ENCODE measurements at regions not wholly inside any gene's neighbourhood (a gene's known extent, or its start where the extent isn't known, plus 50 kb on each side); places are given as distances from the start of the nearest gene placed in this dataset.
"Not testable (repeated sequence)": the region's sequence is repeated elsewhere in the genome, so short reads cannot be mapped to it uniquely, and the experiment has no call there.

DNA sequence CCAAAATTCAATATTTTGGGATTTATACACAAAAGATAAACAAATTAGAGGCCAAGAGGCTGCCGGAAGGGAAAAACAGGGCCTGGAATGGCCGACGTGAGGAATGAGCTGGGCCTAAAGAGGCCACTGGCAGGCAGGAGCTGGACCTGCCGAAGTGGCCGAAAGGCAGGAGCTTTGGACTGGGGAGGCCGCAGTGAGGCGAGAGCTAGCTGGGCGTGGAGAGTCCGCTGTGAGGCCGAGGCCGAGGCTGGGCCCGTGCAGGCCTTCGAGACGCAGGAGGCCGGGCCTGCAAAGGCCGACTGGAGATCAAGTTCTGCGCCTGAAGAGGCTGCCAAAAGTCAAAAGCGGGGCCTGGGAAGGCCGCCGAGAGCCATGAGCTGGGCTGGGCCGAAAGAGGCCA is 316.5 kb downstream of the OR4F29 start:
- H3K27ac ChIP-seq; H3K4me3 ChIP-seq; H3K9me3 ChIP-seq; H3K36me3 ChIP-seq; intact Hi-C loops (cut with DNase I; ENCODE audit: low total_unique reads); H3K4me1 ChIP-seq; DNase-seq; in situ Hi-C loops (cut with MboI; ENCODE audit: low pct_ligation_motif_present in 1 of 4, low pct_unique_long_range_greater_than_20kb in 1 of 4, low sequenced_read_pairs in 3 of 4); H3K27me3 ChIP-seq: not testable (repeated sequence)
- 90% methylated on average over 14 of the region's 21 CpGs; no CpG with 5 or more reads in 1 of the 2 donors for WGBS, 2 donors (ENCODE audit: low coverage in 1 of 2)

DNA sequence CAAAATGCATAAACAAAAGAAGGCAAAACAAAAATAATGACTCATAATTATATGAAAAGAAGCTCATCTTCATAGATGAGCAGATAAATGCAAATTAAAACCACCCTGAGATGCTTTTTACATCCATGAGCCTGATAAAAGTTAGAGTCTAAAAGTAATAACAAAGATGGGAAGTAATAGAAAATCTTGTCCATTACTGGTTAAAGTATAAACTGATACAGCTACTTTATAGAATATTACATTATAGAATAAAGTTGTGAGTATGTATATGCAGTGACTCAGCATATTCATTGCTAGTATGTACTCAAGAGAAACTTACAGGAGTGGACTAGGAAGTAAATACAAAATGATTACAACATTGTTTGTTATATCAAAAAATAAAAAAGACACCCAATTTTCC is 333.0 kb downstream of the OR4F29 start:
- H3K27me3 ChIP-seq; H3K9me3 ChIP-seq; in situ Hi-C loops (cut with MboI; ENCODE audit: low pct_ligation_motif_present in 1 of 4, low pct_unique_long_range_greater_than_20kb in 1 of 4, low sequenced_read_pairs in 3 of 4); DNase-seq; H3K27ac ChIP-seq; H3K36me3 ChIP-seq; intact Hi-C loops (cut with DNase I; ENCODE audit: low total_unique reads); H3K4me3 ChIP-seq; H3K4me1 ChIP-seq: not testable (repeated sequence)

DNA sequence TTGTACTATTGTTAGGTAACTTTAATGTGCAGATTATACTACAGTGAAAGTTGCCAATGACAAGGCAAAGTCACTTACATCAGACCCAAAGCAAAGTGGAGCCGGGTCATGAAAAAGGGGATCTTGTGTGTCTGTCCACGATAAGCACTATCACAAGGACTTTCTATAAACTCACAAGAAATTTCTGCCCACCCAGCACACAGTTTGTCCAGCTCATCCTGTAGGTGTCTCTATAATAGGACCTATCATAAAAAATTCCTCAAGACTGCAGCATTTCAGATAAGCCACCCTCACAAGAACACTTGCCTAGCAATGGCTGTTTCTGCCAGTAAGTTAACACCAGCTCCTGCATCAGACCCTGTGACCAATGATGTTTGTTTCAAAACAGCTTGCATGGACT is 335.9 kb downstream of the OR4F29 start:
- DNase-seq; H3K4me3 ChIP-seq; H3K36me3 ChIP-seq; H3K27ac ChIP-seq; intact Hi-C loops (cut with DNase I; ENCODE audit: low total_unique reads); H3K9me3 ChIP-seq; H3K4me1 ChIP-seq; in situ Hi-C loops (cut with MboI; ENCODE audit: low pct_ligation_motif_present in 1 of 4, low pct_unique_long_range_greater_than_20kb in 1 of 4, low sequenced_read_pairs in 3 of 4); H3K27me3 ChIP-seq: not testable (repeated sequence)
- 81% methylated on average over 2 of the region's 2 CpGs; no CpG with 5 or more reads in 1 of the 2 donors for WGBS, 2 donors (ENCODE audit: low coverage in 1 of 2)

DNA sequence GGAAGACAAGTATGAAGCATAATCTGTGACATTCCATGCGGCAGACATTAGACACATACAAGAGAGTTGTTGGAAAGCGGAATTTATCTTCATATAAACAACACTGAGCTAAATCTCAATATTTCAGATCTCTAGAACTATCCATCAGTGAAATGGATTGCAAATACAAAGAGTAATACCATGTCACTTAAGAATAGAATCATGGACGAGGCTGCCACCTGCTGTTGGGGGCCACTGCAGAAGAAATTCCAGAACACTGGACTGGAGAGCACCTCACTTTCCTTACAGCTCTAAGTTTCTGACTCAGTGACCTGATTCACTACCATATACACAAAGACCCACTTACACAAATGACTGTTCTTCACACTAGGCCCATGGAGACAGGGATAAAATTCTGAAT is 346.7 kb downstream of the OR4F29 start:
- H3K27me3 ChIP-seq; H3K4me1 ChIP-seq; H3K9me3 ChIP-seq; intact Hi-C loops (cut with DNase I; ENCODE audit: low total_unique reads); H3K4me3 ChIP-seq; in situ Hi-C loops (cut with MboI; ENCODE audit: low pct_ligation_motif_present in 1 of 4, low pct_unique_long_range_greater_than_20kb in 1 of 4, low sequenced_read_pairs in 3 of 4); H3K36me3 ChIP-seq; H3K27ac ChIP-seq: not testable (repeated sequence)
- DNase-seq, result peak; percentile 50
- 28% methylated on average over 2 of the region's 3 CpGs; no CpG with 5 or more reads in 1 of the 2 donors for WGBS, 2 donors (ENCODE audit: low coverage in 1 of 2)

DNA sequence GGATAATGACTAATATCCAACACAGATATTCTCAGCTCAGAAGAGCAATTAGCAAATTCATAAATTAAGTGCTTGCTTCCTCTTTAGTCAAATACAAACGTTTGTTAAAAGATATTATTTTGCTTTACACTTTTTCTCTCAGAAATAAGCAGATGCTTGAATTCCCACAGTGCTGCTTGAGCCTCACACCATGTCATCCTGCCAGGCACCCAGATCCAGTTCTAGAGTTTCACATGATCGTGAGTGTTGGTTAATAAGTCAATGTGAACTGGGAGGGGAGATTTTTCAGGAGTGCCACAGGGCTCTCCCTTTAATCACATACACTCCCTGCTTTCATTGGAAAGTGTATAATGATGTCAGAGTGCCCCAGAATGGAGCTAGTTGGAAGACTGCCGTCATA is 352.0 kb downstream of the OR4F29 start:
- H3K4me1 ChIP-seq; DNase-seq; H3K27ac ChIP-seq; intact Hi-C loops (cut with DNase I; ENCODE audit: low total_unique reads); in situ Hi-C loops (cut with MboI; ENCODE audit: low pct_ligation_motif_present in 1 of 4, low pct_unique_long_range_greater_than_20kb in 1 of 4, low sequenced_read_pairs in 3 of 4); H3K36me3 ChIP-seq; H3K27me3 ChIP-seq; H3K9me3 ChIP-seq; H3K4me3 ChIP-seq: not testable (repeated sequence)
- WGBS, 2 donors (ENCODE audit: low coverage in 1 of 2), result no CpG with 5 or more reads among the region's 3 CpGs

GRCh38 chr1:98811-99210 is 352.7 kb downstream of the OR4F29 start:
- H3K9me3 ChIP-seq; H3K27me3 ChIP-seq; in situ Hi-C loops (cut with MboI; ENCODE audit: low pct_ligation_motif_present in 1 of 4, low pct_unique_long_range_greater_than_20kb in 1 of 4, low sequenced_read_pairs in 3 of 4); intact Hi-C loops (cut with DNase I; ENCODE audit: low total_unique reads); H3K4me1 ChIP-seq; H3K4me3 ChIP-seq; H3K36me3 ChIP-seq; H3K27ac ChIP-seq; DNase-seq: not testable (repeated sequence)
- no CpG with 5 or more reads among the region's 1 CpG for WGBS, 2 donors (ENCODE audit: low coverage in 1 of 2)

DNA sequence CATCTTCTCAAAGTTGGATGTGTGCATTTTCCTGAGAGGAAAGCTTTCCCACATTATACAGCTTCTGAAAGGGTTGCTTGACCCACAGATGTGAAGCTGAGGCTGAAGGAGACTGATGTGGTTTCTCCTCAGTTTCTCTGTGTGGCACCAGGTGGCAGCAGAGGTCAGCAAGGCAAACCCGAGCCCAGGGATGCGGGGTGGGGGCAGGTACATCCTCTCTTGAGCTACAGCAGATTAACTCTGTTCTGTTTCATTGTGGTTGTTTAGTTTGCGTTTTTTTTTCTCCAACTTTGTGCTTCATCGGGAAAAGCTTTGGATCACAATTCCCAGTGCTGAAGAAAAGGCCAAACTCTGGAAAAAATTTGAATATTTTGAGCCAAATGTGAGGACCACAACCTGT is 360.2 kb downstream of the OR4F29 start:
- H3K36me3 ChIP-seq; H3K4me3 ChIP-seq; DNase-seq; intact Hi-C loops (cut with DNase I; ENCODE audit: low total_unique reads); H3K27ac ChIP-seq; in situ Hi-C loops (cut with MboI; ENCODE audit: low pct_ligation_motif_present in 1 of 4, low pct_unique_long_range_greater_than_20kb in 1 of 4, low sequenced_read_pairs in 3 of 4); H3K27me3 ChIP-seq; H3K9me3 ChIP-seq; H3K4me1 ChIP-seq: not testable (repeated sequence)
- no CpG with 5 or more reads among the region's 4 CpGs for WGBS, 2 donors (ENCODE audit: low coverage in 1 of 2)

DNA sequence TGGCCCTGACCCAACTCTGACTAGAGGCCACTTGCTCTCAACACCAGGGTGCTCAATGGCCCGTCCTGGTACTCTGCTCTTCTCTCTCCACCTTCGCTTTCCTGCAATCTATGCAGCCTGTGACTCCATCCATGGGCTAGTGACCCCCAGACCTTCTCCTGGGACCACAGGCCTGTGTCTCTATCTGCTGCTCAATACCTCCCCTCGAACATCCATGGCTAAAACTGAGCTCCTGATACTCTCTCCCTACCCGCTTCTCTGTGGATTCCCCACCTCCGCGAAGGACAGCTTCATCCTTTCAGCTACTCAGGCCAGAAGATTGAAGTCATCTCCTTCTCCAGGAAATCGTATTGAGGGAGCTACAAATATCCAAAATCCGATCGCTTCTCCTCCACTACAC is 363.4 kb downstream of the OR4F29 start:
- in situ Hi-C loops (cut with MboI; ENCODE audit: low pct_ligation_motif_present in 1 of 4, low pct_unique_long_range_greater_than_20kb in 1 of 4, low sequenced_read_pairs in 3 of 4); intact Hi-C loops (cut with DNase I; ENCODE audit: low total_unique reads); H3K36me3 ChIP-seq; H3K4me3 ChIP-seq; H3K4me1 ChIP-seq; H3K27me3 ChIP-seq; H3K27ac ChIP-seq; H3K9me3 ChIP-seq; DNase-seq: not testable (repeated sequence)
- 84% methylated on average over 7 of the region's 9 CpGs; no CpG with 5 or more reads in 1 of the 2 donors for WGBS, 2 donors (ENCODE audit: low coverage in 1 of 2)

DNA sequence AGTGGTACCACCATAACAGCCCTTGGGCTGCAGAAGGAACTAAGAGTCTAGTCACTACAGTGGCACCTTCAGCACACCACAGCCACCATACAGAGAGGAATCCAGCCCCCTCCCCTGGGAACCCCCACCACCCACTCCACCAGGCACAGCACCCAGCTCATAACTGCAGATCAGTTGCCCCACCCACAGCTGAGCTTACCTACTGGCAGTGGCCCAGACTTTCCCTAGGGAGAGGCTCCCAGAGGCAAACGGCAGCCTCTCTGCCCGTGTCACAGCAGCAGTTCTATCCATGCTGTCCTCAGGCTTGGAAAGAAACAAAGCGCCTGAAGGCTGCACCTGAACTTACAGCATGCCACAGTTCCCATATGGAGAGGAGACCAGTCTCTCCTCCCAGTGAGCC is 372.3 kb downstream of the OR4F29 start:
- in situ Hi-C loops (cut with MboI; ENCODE audit: low pct_ligation_motif_present in 1 of 4, low pct_unique_long_range_greater_than_20kb in 1 of 4, low sequenced_read_pairs in 3 of 4); H3K9me3 ChIP-seq; H3K4me1 ChIP-seq; H3K36me3 ChIP-seq; H3K27me3 ChIP-seq; intact Hi-C loops (cut with DNase I; ENCODE audit: low total_unique reads); H3K4me3 ChIP-seq: not testable (repeated sequence)
- 62% methylated on average over 3 of the region's 3 CpGs; no CpG with 5 or more reads in 1 of the 2 donors for WGBS, 2 donors (ENCODE audit: low coverage in 1 of 2)
- DNase-seq, result peak; percentile 43
- peak overlapping the region in 1 of 4 donors; percentile 66 for H3K27ac ChIP-seq

DNA sequence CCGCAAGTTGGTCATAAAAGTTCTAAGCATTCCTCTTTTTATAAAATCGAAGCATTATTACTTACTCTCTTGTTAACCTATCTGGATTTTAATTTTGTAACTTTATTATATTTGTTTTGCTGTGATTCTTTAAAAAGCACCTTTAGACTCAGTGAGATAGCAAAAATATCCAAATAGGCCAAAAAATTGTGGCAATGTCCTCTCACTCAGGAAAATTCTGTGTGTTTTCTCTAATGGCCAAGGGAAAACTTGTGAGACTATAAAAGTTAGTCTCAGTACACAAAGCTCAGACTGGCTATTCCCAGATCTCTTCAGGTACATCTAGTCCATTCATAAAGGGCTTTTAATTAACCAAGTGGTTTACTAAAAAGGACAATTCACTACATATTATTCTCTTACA is 386.4 kb downstream of the OR4F29 start, which contains the start of gene OR4F5:
Gene OR4F5 (plus strand): TSS at position 301 of the 400 bp plus-strand sequence.
- no CpG with 5 or more reads among the region's 2 CpGs for WGBS, 2 donors (ENCODE audit: low coverage in 1 of 2)
- intact Hi-C loops (cut with DNase I; ENCODE audit: low total_unique reads); in situ Hi-C loops (cut with MboI; ENCODE audit: low pct_ligation_motif_present in 1 of 4, low pct_unique_long_range_greater_than_20kb in 1 of 4, low sequenced_read_pairs in 3 of 4): not testable (repeated sequence)

GRCh38 chr1:56014-56531 is 395.4 kb downstream of the OR4F29 start:
- H3K27ac ChIP-seq; H3K4me3 ChIP-seq; H3K4me1 ChIP-seq; H3K27me3 ChIP-seq; H3K9me3 ChIP-seq; in situ Hi-C loops (cut with MboI; ENCODE audit: low pct_ligation_motif_present in 1 of 4, low pct_unique_long_range_greater_than_20kb in 1 of 4, low sequenced_read_pairs in 3 of 4); H3K36me3 ChIP-seq; intact Hi-C loops (cut with DNase I; ENCODE audit: low total_unique reads); DNase-seq: not testable (repeated sequence)
- 88% methylated on average over 3 of the region's 3 CpGs; no CpG with 5 or more reads in 1 of the 2 donors for WGBS, 2 donors (ENCODE audit: low coverage in 1 of 2)

More for the DNA sequence above, 386.4 kb downstream of the OR4F29 start, which contains the start of gene OR4F5:
- H3K4me1 ChIP-seq, H3K27me3 ChIP-seq, DNase-seq, H3K27ac ChIP-seq, H3K9me3 ChIP-seq, H3K4me3 ChIP-seq, H3K36me3 ChIP-seq: not testable (repeated sequence)

All from transverse colon (tissue), 4 donors.